HG03025 (cell line): ENCODE measurements at regions not wholly inside any gene's neighbourhood (a gene's known extent, or its start where the extent isn't known, plus 50 kb on each side); places are given as distances from the start of the nearest gene placed in this dataset.

Experiments
- ATAC-seq: cut with Tn5 transposase; IDR thresholded peaks from one replicate; pipeline ENCODE4 v1.9.1; 2021; ENCODE audit warnings: mild to moderate bottlenecking, moderate library complexity; ENCODE audit not compliant: unreplicated experiment, low FRiP score

- no peak for ATAC-seq
Measured at GRCh38 chr13:109605846-109606245, 180.5 kb downstream of the IRS2 start.

GRCh38 chr13:109604894-109605293 lies 181.5 kb downstream of the IRS2 start:
- ATAC-seq: no peak

DNA sequence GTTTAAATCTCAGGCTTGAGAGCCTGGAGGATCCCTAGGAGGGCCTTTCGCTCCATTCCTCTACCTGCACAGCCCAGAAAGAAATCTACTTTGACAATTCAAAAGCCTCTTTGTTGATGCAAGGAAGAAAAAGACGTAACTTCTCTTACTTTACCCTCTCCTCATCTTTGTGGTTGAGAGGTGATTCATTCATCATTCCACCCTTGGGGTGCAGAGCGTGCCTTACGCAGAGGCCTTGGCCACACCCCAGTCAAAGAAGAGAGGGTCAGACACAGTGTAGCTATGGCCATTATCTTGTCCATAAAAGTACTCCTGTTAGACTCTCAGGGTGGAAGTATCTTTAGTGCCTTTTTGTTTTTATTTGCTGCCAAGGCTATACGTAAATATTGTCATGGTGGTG lies 184.0 kb downstream of the IRS2 start:
- no peak for ATAC-seq

DNA sequence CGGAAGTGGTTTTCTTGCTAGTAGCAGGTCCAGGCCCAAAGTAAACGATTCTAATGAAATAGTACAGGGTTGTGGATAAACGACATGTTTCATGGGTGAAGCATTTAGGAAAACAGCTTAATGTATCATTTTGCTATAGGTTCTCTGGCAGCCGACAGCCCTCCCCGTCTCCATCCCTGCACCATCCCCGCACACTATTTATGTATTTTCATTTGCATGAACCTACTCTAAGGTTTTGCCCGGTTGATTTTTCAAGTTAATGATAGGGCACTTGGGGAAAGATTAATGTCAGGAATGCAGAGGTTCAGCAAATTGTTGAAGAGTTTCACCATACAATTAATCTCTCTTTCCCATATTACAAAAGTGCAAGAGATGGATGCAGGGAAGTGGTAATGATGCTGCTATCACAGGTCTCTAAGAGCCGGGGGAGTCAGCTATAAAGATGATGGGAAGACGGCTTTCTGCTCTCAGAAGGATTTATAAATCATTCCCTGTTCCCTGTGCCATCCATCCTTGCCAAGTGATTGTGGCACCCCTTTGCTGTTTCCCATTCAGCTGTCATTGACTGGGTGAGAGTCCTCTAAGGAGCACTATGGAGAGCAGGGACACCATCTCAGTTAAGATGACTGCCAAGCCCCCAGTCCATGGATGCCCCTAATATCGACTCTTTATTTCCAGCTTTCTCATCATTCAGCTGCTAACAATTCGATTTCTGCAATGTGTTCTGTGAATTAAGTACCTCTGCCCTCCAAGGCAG lies 186.3 kb downstream of the IRS2 start:
- ATAC-seq: no peak

DNA sequence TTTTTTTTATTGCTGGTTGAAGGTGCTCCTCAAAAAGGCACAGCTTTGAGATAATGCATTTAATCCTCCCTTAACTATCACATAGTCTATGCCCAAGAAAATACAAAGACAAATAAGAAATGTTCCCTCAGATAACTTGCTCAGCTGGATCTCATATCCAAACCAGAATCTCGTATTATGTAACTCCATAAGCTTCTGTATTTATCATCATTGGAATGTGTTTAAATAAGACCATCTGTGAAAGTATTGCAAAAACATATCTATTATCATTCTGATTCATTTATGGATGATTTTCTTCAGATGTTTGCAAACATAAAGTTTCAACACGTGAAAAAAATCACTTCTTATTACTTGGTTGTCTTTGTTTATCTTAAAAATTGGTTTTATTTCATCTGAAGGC lies 190.9 kb downstream of the IRS2 start:
- ATAC-seq: no peak

DNA sequence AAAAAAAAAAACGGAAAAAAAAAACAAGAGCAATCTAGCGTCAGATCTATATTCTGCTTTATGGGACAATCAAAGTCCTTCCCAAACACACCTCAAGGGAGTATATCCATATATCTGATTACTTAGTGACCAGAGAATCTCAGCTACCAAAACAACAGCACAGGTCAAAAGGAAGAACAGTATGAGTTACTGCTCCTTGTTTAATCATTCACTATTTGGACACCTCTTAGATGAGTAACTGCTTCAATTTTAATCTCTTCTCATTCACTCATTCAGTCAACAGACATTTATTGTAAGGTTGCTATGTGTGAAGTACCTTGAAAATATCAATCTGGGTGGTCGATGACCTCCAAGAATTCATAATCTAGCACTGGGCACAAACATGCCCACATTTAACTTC lies 193.2 kb downstream of the IRS2 start:
- ATAC-seq: no peak

- no peak for ATAC-seq
Measured at GRCh38 chr13:109592770-109593169, 193.6 kb downstream of the IRS2 start.

DNA sequence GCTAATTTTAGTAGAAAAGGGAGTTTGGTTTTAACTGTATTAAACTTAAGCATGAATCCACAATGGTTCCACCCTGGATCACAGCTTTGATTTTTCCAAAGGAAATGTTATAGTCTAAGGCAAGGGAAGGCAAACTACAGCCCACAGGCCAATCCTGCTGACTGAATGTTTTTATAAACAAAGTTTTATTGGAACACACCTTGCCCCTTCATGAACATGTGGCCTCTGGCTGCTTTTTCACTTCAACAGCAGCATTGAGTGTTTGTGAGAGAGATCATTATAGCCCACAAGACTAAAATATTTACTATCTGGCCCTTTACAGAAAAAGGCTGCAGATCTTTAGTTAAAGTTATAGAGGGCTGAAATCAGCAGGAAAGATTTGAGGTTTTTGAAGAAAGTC lies 198.7 kb downstream of the IRS2 start:
- ATAC-seq: no peak

- no peak for ATAC-seq
Measured at GRCh38 chr13:109586509-109587346, 199.7 kb downstream of the IRS2 start.

GRCh38 chr13:109584844-109585361 lies 201.5 kb downstream of the IRS2 start:
- ATAC-seq: no peak

DNA sequence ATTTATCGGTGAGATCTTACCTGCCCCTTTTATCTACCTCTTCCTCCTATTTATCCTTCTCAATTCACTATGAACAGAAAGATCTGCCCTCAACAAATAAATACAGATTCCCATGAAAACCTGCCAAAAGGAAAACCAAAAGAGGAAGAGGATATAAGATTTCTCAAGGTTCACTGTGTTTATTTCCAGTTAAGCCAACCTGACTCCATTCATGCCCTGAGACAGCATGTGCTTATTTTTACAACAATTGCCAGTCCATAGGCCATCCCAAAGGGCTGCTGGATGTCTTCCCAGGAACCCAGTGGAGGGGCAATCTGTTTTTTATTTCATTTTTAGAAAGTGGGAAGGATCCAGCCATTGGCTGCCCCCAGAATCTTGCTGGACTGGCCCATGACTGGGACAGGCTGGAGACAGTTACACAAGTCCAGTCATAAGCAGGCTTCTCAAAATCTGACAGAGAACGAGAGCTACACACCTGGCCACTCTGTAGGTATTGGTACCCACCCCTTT lies 209.1 kb downstream of the IRS2 start:
- no peak for ATAC-seq

DNA sequence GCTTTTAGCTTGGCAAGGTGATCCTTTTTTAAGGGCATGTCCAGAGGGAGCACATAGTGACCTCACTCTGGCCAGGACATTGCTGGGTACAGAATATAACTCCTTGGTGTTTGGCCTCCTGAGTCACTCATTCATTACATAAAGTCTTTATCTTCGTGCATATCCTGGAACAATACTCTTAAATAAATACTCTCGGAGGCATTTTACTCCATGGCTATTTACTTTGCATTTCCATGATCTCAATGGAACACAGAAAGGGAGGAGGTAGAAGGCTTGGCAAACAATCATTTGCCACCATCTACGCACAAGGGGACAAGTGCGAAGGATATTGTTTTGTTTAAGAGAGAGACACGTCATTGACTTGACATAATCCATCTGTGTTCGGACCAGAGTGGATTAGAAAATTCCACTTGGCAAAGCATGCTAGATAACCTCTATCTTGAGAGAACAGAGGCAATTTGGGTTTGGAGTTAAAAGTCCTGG lies 210.0 kb downstream of the IRS2 start:
- no peak for ATAC-seq

GRCh38 chr13:109575821-109576220 lies 210.6 kb downstream of the IRS2 start:
- ATAC-seq: no peak

DNA sequence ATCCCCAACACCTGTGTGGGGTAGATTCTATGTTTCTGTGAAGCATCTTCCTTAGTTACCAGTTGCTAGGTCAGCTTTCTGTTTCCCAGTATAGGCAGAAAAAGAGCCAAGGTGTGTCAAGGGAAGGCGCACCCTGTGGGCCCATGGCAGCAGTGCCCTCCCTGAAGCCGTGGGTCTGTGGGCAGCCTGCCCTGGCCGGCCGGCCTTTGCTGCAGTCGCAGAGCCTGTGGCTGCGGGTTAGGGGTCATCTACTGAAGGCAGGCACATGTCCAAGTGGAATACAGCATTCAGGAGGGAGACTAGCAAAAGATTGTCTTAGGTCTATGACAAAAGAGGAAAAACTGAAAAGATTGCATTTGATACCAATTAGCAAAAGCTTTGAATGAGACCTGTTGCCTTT lies 214.0 kb downstream of the IRS2 start:
- no peak for ATAC-seq

- peak; percentile 63 for ATAC-seq
Measured at GRCh38 chr13:109569958-109570711, 216.2 kb downstream of the IRS2 start.

DNA sequence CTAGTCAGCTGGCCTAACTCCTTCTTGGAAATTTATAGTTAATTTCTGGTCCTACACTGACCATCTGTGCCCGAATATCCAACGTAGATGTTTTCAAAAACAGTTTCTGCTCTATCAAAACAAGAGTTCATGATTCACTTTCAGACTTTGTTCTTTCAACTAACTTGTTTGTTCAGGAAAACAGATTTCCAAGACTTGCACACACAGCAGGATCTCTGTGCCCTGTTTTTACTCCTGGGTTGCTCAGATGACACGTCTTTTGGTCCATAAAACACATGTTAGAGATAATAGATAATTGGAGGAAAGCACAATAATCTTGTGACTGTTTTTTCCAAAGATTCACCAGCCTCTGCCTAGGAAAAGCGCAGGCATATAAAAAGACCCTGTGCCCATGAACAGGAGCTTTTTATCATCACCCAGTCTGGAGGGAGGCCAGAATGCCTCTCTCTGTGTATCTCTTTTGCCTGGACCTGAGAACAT lies 218.0 kb downstream of the IRS2 start:
- no peak for ATAC-seq

- no peak for ATAC-seq
Measured at GRCh38 chr13:109567315-109567714, 219.1 kb downstream of the IRS2 start.

DNA sequence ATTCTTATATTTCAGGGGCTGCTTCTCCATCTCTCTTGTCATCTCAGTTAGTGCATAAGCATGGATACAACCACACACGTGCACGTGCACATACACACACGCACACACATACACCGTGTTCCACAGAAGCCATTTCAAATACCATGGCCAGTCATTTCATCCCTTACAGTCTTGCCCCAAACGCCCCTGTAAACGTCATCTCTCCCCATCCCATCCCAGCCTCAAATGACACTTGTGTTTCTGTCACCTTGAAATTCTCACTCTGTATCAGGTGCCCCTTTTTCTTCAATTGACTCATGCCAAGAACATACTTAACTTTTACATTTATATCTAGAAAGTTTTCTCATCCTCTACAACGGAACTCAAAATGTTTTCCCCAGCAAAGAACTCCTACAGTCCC lies 220.5 kb downstream of the IRS2 start:
- ATAC-seq: no peak

DNA sequence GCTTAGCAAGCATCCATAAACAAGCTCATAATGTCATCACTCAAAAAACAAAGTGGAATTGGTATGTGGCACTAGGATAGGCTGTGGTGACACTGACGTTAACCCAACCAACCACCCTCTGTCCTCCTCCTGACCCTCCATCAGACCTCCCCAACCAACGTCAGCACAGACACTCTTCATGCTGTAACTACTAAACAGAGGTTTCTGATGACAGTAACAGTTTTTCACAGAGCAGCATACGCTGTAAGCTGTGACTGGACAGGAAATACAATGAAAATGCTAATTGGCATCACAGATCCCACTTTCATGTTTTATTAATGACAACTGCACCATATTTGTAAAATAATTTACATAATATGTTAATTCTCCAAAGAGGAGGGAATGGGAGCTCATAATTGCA lies 238.0 kb downstream of the IRS2 start:
- ATAC-seq: no peak

DNA sequence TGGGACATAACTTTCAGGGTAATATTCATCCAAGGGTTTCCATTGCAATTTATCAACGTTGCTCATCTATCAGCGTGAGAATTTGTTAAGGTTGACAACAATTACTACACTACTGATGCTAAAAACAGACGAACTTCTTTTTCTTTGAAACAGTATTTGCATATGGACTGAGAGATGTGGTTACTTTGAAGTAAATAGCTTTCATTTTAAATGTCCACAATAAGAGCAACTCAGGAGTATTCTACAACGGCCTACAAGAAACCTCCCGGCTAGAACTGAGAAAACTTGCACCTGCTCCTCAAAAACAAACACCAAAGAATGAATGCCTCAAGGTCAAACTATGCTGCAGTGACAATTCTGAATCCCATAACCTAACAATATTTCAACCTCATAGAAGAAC lies 238.4 kb downstream of the IRS2 start:
- ATAC-seq: no peak
